Memory B cell (primary cell): ENCODE measurements at regions not wholly inside any gene's neighbourhood (a gene's known extent, or its start where the extent isn't known, plus 50 kb on each side); places are given as distances from the start of the nearest gene placed in this dataset.
"Not testable (repeated sequence)": the region's sequence is repeated elsewhere in the genome, so short reads cannot be mapped to it uniquely, and the experiment has no call there.

Experiments used
- ATAC-seq: fragments of 150-1000 bp; cut with Tn5 transposase; 2 replicates; pipeline ENCODE4 v1.10.0; 2021; ENCODE audit warnings: low read depth, mild to moderate bottlenecking, moderate library complexity
- DNase-seq, 2 donors: peaks; one replicate each; pipeline ENCODE4 v3.0.0; 2022; ENCODE audit warnings: low spot score in 2 of 2
- H3K27ac Mint-ChIP-seq: one replicate; pipeline ENCODE4 v1.8.0; 2022; ENCODE audit warnings: mild to moderate bottlenecking, moderate library complexity, mixed read lengths
- H3K27me3 Mint-ChIP-seq: one replicate; pipeline ENCODE4 v1.8.0; 2022; ENCODE audit warnings: mixed read lengths
- H3K36me3 Mint-ChIP-seq: one replicate; pipeline ENCODE4 v1.8.0; 2022; ENCODE audit warnings: mild to moderate bottlenecking, mixed read lengths
- H3K4me1 Mint-ChIP-seq: one replicate; pipeline ENCODE4 v1.8.0; 2022; ENCODE audit warnings: mixed read lengths
- H3K4me3 Mint-ChIP-seq: one replicate; pipeline ENCODE4 v1.8.0; 2022; ENCODE audit warnings: mild to moderate bottlenecking, moderate library complexity, mixed read lengths
- H3K9me3 Mint-ChIP-seq: one replicate; pipeline ENCODE4 v1.8.0; 2022; ENCODE audit warnings: mixed read lengths

DNA sequence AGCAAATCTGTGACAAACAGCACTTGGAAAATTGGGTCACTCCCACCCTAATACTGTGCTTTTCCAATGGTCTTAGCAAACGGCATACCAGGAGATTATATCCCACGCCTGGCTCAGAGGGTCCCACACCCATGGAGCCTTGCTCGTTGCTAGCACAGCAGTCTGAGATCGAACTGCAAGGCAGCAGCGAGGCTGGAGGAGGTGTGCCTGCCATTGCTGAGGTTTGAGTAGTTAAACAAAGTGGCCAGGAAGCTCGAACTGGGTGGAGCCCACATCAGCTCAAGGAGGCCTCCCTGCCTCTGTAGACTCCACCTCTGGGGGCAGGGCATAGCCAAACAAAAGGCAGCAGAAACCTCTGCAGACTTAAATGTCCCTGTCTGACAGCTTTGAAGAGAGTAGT, 440.5 kb upstream of the ACTBL2 start:
- not testable (repeated sequence) for H3K9me3 Mint-ChIP-seq, H3K36me3 Mint-ChIP-seq, DNase-seq, ATAC-seq, H3K27ac Mint-ChIP-seq, H3K27me3 Mint-ChIP-seq, H3K4me3 Mint-ChIP-seq, H3K4me1 Mint-ChIP-seq

- H3K4me3 Mint-ChIP-seq, result no peak overlapping the region
- no peaks in the 10 kb centered on the region for H3K9me3 Mint-ChIP-seq
Observed at GRCh38 chr5:57917004-57917403, 434.4 kb upstream of the ACTBL2 start.

DNA sequence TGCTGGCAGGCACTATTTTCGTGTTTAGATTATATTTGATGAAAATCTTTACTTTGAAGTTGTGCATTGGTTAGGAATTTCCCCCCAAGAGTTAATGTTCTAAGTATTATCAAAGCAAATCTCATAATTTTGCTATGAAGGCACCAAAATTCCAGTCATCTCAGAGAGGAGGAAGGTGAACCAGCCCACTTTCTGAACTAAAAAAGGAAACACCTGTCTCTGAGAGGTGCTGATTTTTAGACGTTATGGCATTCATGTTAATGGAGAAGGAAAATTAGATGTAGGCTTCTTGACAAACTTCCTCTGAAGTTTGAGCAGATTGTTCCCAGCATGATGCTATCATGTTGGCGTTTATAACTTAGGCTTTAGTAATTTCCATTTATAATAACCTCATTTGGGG, 432.9 kb upstream of the ACTBL2 start:
- no peaks in the 10 kb centered on the region for H3K36me3 Mint-ChIP-seq
- peaks cover 2% of the 10 kb centered on the region for H3K27me3 Mint-ChIP-seq
- H3K27ac Mint-ChIP-seq, result no peak overlapping the region
- no peak overlapping the region for H3K4me3 Mint-ChIP-seq
- H3K4me1 Mint-ChIP-seq, result no peaks in the 10 kb centered on the region
- no peaks in the 10 kb centered on the region for H3K9me3 Mint-ChIP-seq
- DNase-seq (no peak), ATAC-seq (no peak)

More at GRCh38 chr5:57917004-57917403, 434.4 kb upstream of the ACTBL2 start:
- H3K27ac Mint-ChIP-seq, result no peak overlapping the region
- peaks cover 1% of the 10 kb centered on the region for H3K27me3 Mint-ChIP-seq
- no peaks in the 10 kb centered on the region for H3K36me3 Mint-ChIP-seq
- no peak for ATAC-seq
- no peak for DNase-seq
- H3K4me1 Mint-ChIP-seq, result no peaks in the 10 kb centered on the region

GRCh38 chr5:57911438-57911837, 428.8 kb upstream of the ACTBL2 start:
- H3K27ac Mint-ChIP-seq, result no peak overlapping the region
- H3K4me1 Mint-ChIP-seq, result no peaks in the 10 kb centered on the region
- DNase-seq, result no peak
- ATAC-seq, result no peak
- H3K4me3 Mint-ChIP-seq, result no peak overlapping the region
- H3K36me3 Mint-ChIP-seq, result no peaks in the 10 kb centered on the region
- H3K9me3 Mint-ChIP-seq, result peaks cover 1% of the 10 kb centered on the region
- H3K27me3 Mint-ChIP-seq, result peaks cover 2% of the 10 kb centered on the region

DNA sequence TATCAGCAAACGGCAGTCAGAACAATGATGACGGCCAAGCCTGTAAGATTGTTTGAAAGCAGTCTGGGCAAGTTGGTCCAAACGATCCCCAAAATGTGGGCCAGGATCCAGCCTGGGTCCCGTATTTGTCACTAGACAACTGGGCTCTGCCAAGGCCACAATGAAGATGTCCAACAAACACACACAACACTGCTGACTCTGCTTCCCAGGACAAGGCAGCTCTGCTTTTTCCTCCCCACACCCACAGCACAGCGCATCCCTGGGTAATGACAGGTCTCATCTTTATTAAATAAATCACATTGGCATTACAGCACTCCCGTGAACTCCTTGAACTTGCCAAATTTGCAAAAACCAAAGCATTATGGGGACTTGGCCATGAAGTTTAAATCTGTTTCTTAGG, 424.1 kb upstream of the ACTBL2 start:
- no peak for DNase-seq
- Mint-ChIP-seq H3K4me1 (no peaks in the 10 kb centered on the region), H3K27ac (no peak overlapping the region), H3K36me3 (no peaks in the 10 kb centered on the region), H3K4me3 (no peak overlapping the region), H3K9me3 (peaks cover 1% of the 10 kb centered on the region), H3K27me3 (peaks cover 2% of the 10 kb centered on the region)
- no peak for ATAC-seq

DNA sequence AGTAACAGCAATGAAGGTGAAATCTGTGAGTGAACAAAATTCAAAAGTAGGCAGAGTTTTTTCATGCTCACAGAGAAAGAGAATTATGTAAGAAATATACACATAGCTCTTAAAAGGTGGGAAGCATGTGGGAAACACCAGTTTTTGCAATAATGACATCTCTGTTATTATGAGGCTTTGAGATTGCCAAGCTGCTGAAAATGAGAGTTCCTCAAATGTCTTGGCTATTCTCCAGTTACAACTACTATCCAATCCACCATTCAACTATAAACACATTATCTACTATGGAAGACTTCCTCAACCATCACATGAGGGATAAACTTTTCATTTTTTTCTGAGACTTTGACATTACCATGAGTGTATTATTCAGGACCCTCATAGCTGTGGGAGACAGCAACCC, 420.8 kb upstream of the ACTBL2 start:
- H3K9me3 Mint-ChIP-seq, result peaks cover under 1% of the 10 kb centered on the region

DNA sequence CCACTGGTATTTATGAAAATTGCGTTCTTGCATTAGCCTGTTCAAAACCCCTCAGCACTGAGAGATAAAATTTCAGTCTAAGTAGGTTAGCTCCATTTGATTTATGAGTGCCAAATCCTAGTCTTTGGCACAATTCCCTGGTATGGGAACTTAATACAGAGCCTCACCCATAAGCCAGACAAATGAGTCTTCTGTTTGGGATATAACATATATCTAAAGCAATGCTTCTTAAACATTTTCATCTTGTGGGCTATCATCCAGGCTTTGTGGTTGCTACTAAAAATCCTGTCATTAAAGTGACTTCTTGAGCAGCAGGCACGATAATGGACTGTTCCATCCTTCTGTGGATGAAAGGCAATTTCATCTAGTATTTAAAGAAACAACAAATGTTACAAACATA, 419.5 kb upstream of the ACTBL2 start:
- ATAC-seq, result no peak
- H3K9me3 Mint-ChIP-seq, result no peaks in the 10 kb centered on the region
- H3K27ac Mint-ChIP-seq, result no peak overlapping the region
- no peak overlapping the region for H3K4me3 Mint-ChIP-seq
- H3K36me3 Mint-ChIP-seq, result no peaks in the 10 kb centered on the region
- DNase-seq, result no peak
- H3K4me1 Mint-ChIP-seq, result no peaks in the 10 kb centered on the region
- H3K27me3 Mint-ChIP-seq, result no peaks in the 10 kb centered on the region

More for the DNA sequence above, 420.8 kb upstream of the ACTBL2 start:
- H3K27me3 Mint-ChIP-seq, result no peaks in the 10 kb centered on the region
- H3K4me1 Mint-ChIP-seq, result no peaks in the 10 kb centered on the region
- H3K27ac Mint-ChIP-seq, result no peak overlapping the region
- H3K36me3 Mint-ChIP-seq, result no peaks in the 10 kb centered on the region
- ATAC-seq (no peak), DNase-seq (no peak)
- no peak overlapping the region for H3K4me3 Mint-ChIP-seq

- H3K4me1 Mint-ChIP-seq, result no peaks in the 10 kb centered on the region
- H3K4me3 Mint-ChIP-seq, result no peak overlapping the region
- no peaks in the 10 kb centered on the region for H3K36me3 Mint-ChIP-seq
- no peak for DNase-seq
- no peaks in the 10 kb centered on the region for H3K27me3 Mint-ChIP-seq
- H3K27ac Mint-ChIP-seq, result no peak overlapping the region
- no peak for ATAC-seq
- H3K9me3 Mint-ChIP-seq, result no peaks in the 10 kb centered on the region
Observed at GRCh38 chr5:57900381-57900944, 417.9 kb upstream of the ACTBL2 start.

DNA sequence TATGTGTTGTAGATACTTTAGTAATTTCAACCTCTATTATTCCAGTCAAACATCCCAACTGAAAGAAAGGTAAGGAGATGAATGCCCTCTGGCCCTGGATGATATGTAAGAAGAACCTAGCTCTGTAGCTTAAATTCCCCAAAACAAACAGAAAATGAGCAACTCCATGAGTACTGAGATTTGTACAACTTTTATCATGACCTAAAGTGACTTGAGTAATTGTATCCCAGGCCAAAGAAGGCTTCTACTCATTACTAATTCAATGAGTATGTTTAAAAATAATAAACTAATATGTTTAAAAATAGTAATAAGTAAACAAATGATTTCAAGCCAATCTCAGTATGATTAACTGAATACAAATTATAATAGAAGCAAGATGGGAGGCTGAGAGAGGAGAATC, 414.0 kb upstream of the ACTBL2 start:
- Mint-ChIP-seq H3K4me3 (no peak overlapping the region), H3K4me1 (no peaks in the 10 kb centered on the region), H3K27me3 (no peaks in the 10 kb centered on the region), H3K36me3 (no peaks in the 10 kb centered on the region), H3K27ac (no peak overlapping the region), H3K9me3 (no peaks in the 10 kb centered on the region)
- ATAC-seq, result no peak
- no peak for DNase-seq

DNA sequence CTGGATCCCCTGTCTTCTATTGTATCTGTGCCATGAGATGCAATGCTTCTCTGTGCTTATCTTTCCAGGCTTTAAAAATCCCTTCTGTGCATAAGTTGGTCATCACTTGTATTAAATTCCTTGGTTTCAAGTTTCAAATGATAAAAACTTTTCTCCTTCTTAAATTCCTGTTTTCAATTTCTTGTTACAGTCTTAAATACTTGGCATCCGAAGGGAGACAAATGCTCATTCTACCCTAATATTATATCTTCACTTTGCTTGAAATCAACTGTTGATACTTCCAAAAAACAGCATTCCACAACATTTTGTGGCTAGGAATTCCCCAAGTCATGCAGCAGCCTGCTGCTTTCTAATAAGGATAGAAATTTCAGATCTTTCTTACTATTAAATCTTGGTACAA, 413.2 kb upstream of the ACTBL2 start:
- Mint-ChIP-seq H3K27me3 (no peaks in the 10 kb centered on the region), H3K4me3 (no peak overlapping the region), H3K36me3 (no peaks in the 10 kb centered on the region), H3K4me1 (no peaks in the 10 kb centered on the region), H3K27ac (no peak overlapping the region), H3K9me3 (no peaks in the 10 kb centered on the region)
- DNase-seq, result no peak
- no peak for ATAC-seq

DNA sequence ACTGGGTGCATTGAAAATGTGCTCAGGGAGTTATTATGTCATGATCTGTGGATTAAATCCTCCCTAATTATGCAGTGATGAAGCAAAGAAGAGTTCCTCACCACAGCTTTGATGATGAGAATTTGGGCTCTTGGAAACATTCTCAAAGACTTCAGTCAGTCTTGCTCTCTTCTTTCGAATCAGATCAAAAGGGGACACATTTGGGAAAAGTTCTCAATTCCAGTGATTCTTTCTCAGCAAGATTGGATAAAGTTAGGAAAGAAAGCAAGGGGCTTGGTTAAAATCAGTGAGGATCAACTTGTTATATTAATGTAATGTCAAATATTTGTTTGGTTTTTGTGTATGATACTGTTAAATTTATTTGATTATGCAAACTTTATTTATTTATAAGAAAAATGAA, 411.3 kb upstream of the ACTBL2 start:
- Mint-ChIP-seq H3K27ac (no peak overlapping the region), H3K4me1 (no peaks in the 10 kb centered on the region), H3K27me3 (no peaks in the 10 kb centered on the region), H3K9me3 (no peaks in the 10 kb centered on the region), H3K4me3 (no peak overlapping the region), H3K36me3 (no peaks in the 10 kb centered on the region)
- ATAC-seq (no peak), DNase-seq (no peak)

DNA sequence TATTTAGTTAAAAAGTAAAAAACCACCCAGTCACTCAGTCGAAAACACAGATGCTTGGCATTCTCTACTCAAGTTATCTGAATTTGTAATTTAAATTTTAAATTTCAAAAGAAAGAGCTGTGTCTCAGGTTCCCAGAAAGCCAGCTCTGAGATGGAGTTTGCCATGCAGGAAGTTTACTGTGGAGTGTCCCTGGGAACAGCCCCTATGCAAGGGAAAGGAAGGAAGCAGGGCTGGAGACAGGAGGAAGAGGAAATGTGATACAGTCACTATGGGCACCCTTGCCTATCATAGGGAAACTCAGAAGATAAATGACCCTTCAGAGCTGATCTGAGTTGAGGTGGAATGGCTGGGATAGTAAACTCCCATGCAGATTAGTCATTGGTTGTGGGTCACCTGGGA, 408.8 kb upstream of the ACTBL2 start:
- Mint-ChIP-seq H3K9me3 (no peaks in the 10 kb centered on the region), H3K36me3 (no peaks in the 10 kb centered on the region), H3K4me1 (no peaks in the 10 kb centered on the region), H3K27ac (no peak overlapping the region), H3K4me3 (no peak overlapping the region), H3K27me3 (no peaks in the 10 kb centered on the region)
- ATAC-seq (no peak), DNase-seq (no peak)

DNA sequence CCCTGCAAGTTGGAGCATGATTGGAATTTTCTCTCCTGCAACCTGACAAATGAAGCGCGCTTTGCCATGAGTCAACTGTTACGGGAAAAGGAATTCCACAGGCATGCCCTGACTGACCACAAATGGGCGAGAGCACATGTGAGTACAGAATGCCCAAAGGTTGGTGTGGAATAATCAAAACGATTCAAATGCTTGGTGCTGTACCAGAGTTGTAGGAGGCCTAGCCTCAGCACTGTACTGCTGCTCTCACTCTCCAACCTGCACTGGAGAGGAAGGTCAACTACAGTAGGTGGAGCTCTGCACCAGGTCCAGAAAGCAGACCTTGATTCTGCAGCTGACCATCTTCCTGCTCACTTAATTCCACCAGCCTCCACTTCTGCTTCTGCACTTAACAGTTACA, 406.9 kb upstream of the ACTBL2 start:
- Mint-ChIP-seq H3K4me1 (no peaks in the 10 kb centered on the region), H3K27ac (no peak overlapping the region), H3K9me3 (no peaks in the 10 kb centered on the region), H3K36me3 (no peaks in the 10 kb centered on the region), H3K4me3 (no peak overlapping the region), H3K27me3 (no peaks in the 10 kb centered on the region)
- DNase-seq (no peak), ATAC-seq (no peak)

- Mint-ChIP-seq H3K4me3 (no peak overlapping the region), H3K4me1 (no peaks in the 10 kb centered on the region), H3K36me3 (no peaks in the 10 kb centered on the region), H3K9me3 (no peaks in the 10 kb centered on the region), H3K27ac (no peak overlapping the region), H3K27me3 (no peaks in the 10 kb centered on the region)
- ATAC-seq (no peak), DNase-seq (no peak)
Observed at GRCh38 chr5:57887851-57888621, 405.4 kb upstream of the ACTBL2 start.
